K562 (cell line): ENCODE measurements at regions not wholly inside any gene's neighbourhood (a gene's known extent, or its start where the extent isn't known, plus 50 kb on each side); places are given as distances from the start of the nearest gene placed in this dataset.

Experiments
- ATAC-seq: fragments of 200-7000 bp; cut with Tn5 transposase; 3 replicates; pipeline ENCODE4 v1.9.1; 2020; ENCODE audit warnings: moderate library complexity
- BruUV-seq: library from RNA; stranded (reverse); fragments of 400-500 nt; replicated peaks from 2 replicates; lab custom pipeline; 2021; lab: Mats Ljungman, UMichigan
- CTCF ChIA-PET: fragments of 300-600 bp; formaldehyde crosslinking; extraction: SDS; loops from one replicate; lab custom pipeline; 2021; ENCODE audit warnings: low intra/inter-chr PET ratio; lab: Yijun Ruan, JAX
- POLR2A ChIA-PET: fragments of 300-600, 350-650 bp; sonication (Branson Sonifier 250); formaldehyde crosslinking; extraction: SDS; loops from one replicate; lab custom pipeline; 2021; ENCODE audit warnings: antibody characterized with exemption, inconsistent platforms; lab: Yijun Ruan, JAX
- DNase-seq, 4 experiments: peaks; one replicate each; pipeline versions ENCODE4 v3.0.0 to v3.0.0-alpha.2; 2011 to 2018; ENCODE audit warnings: low spot score in 3 of 4, mixed read lengths in 3 of 4; ENCODE audit errors: extremely low read depth in 1 of 4
- FAIRE-seq: peaks from 2 replicates; lab custom pipeline; 2011; peaks lifted over from hg19 to GRCh38; lab: Jason Lieb, UNC
- H2AFZ ChIP-seq: 2 replicates; pipeline ENCODE4 v1.6.0; 2011; ENCODE audit warnings: low read depth, low read length, control low read depth, inconsistent platforms
- H3K27ac ChIP-seq: fragments of 200-600 bp; 3 replicates; pipeline ENCODE4 v1.8.0; 2011; ENCODE audit warnings: low read depth, mild to moderate bottlenecking, control low read depth, inconsistent platforms, low read length, moderate library complexity, mixed read lengths; ENCODE audit errors: extremely low read depth
- H3K27me3 ChIP-seq, 2 experiments: fragments of 300-600 bp in 1 of 2; 2 replicates in 1 of 2; 3 replicates in 1 of 2; pipeline versions ENCODE4 v1.6.0 to v1.8.0; 2011; ENCODE audit warnings: inconsistent platforms in 2 of 2, low read length in 2 of 2, mild to moderate bottlenecking in 1 of 2, mixed read lengths in 1 of 2, moderate library complexity in 1 of 2; ENCODE audit not compliant: control insufficient read depth in 2 of 2, insufficient read depth in 2 of 2
- H3K36me3 ChIP-seq: fragments of 300-600 bp; 3 replicates; pipeline ENCODE4 v1.8.0; 2011; ENCODE audit warnings: mild to moderate bottlenecking, low read length, inconsistent platforms; ENCODE audit not compliant: control insufficient read depth, insufficient read depth
- H3K4me1 ChIP-seq, 2 experiments: fragments of 200-600 bp in 1 of 2; replicated peaks in 1 of 2; 2 replicates in 1 of 2; 3 replicates in 1 of 2; pipeline versions ENCODE4 v1.5.1 to v1.8.0; 2011; ENCODE audit warnings: inconsistent platforms in 2 of 2, low read length in 2 of 2, mild to moderate bottlenecking in 1 of 2, mixed read lengths in 1 of 2, moderate library complexity in 1 of 2; ENCODE audit not compliant: control insufficient read depth in 2 of 2, insufficient read depth in 2 of 2
- H3K4me2 ChIP-seq: 2 replicates; pipeline ENCODE4 v1.6.1; 2011; ENCODE audit warnings: low read length, control low read depth, inconsistent platforms, mixed read lengths; ENCODE audit not compliant: insufficient read depth
- H3K4me3 ChIP-seq: fragments of 200-600 bp; sonication (generic), shearing (Covaris generic); 2 replicates; pipeline ENCODE4 v1.5.1; 2016; ENCODE audit warnings: control low read depth, inconsistent platforms
- H3K79me2 ChIP-seq: fragments of 200-600 bp; 3 replicates; pipeline ENCODE4 v1.8.0; 2011; ENCODE audit warnings: low read length, inconsistent platforms; ENCODE audit not compliant: control insufficient read depth, insufficient read depth
- H3K9ac ChIP-seq, 2 experiments: 2 replicates each; pipeline versions ENCODE4 v1.6.0 to v1.6.1; 2011; ENCODE audit warnings: low read depth in 2 of 2, low read length in 2 of 2, control low read depth in 1 of 2, inconsistent platforms in 1 of 2, mild to moderate bottlenecking in 1 of 2, mixed read lengths in 1 of 2; ENCODE audit not compliant: insufficient read depth in 1 of 2
- H3K9me1 ChIP-seq: one replicate; pipeline ENCODE4 v1.6.0; 2011; ENCODE audit warnings: inconsistent platforms, mild to moderate bottlenecking, low read length, moderate library complexity; ENCODE audit not compliant: control insufficient read depth, insufficient read depth
- H3K9me3 ChIP-seq: replicated peaks from 2 replicates; pipeline ENCODE4 v1.5.1; 2011; ENCODE audit warnings: low read depth, low read length, inconsistent platforms; ENCODE audit not compliant: control insufficient read depth, insufficient read depth
- H4K20me1 ChIP-seq: replicated peaks from 2 replicates; pipeline ENCODE4 v1.6.1; 2011; ENCODE audit warnings: low read length, inconsistent platforms, mixed read lengths; ENCODE audit not compliant: control insufficient read depth, insufficient read depth
- BDP1 ChIP-seq: IDR thresholded peaks from 3 replicates; pipeline ENCODE4 v1.6.1; 2011; ENCODE audit not compliant: insufficient read length, insufficient read depth
- ETV6 ChIP-seq, 3 experiments: fragments of 150-350 bp in 1 of 3; sonication (generic) in 1 of 3; formaldehyde crosslinking in 1 of 3; IDR thresholded peaks; 2 replicates each; pipeline versions ENCODE4 v1.6.1 to v1.8.0; 2014 to 2022; ENCODE audit warnings: borderline replicate concordance in 2 of 3, low read depth in 2 of 3, antibody characterized with exemption in 1 of 3, low read length in 1 of 3, mild to moderate bottlenecking in 1 of 3, missing genetic modification reagents in 1 of 3
- FOXJ2 ChIP-seq: fragments of 200-800 bp; sonication (Bioruptor generic); IDR thresholded peaks from 2 replicates; pipeline ENCODE4 v1.6.1; 2016; ENCODE audit warnings: missing genetic modification characterization, missing compliant biosample characterization
- HDAC3 ChIP-seq: fragments of 450-650 bp; IDR thresholded peaks from 2 replicates; pipeline ENCODE4 v1.6.1; 2018; ENCODE audit warnings: borderline replicate concordance, mild to moderate bottlenecking, moderate library complexity; ENCODE audit not compliant: partially characterized antibody
- KDM4B ChIP-seq, 2 experiments: fragments of 450-650 bp in 1 of 2; sonication (generic) in 1 of 2; IDR thresholded peaks; 2 replicates each; pipeline ENCODE4 v1.6.1; 2016 to 2017; ENCODE audit warnings: borderline replicate concordance in 2 of 2, antibody characterized with exemption in 1 of 2, low read depth in 1 of 2, mild to moderate bottlenecking in 1 of 2
- NR2F6 ChIP-seq: fragments of 450-650 bp; formaldehyde crosslinking; IDR thresholded peaks from 2 replicates; pipeline ENCODE4 v1.4.0; 2020; ENCODE audit warnings: mild to moderate bottlenecking
- NR4A1 ChIP-seq, 2 experiments: fragments of 250-450 bp in 1 of 2; fragments of 450-650 bp in 1 of 2; sonication (Bioruptor Pico) in 1 of 2; IDR thresholded peaks; 2 replicates each; pipeline versions ENCODE4 v1.4.0 to v1.6.1; 2016 to 2020; ENCODE audit warnings: mild to moderate bottlenecking in 2 of 2, missing compliant biosample characterization in 1 of 2, missing genetic modification characterization in 1 of 2, moderate library complexity in 1 of 2
- PML ChIP-seq: IDR thresholded peaks from 2 replicates; pipeline ENCODE4 v1.6.1; 2012; ENCODE audit warnings: low read length, inconsistent platforms
- TAL1 ChIP-seq: fragments of 450-650 bp; IDR thresholded peaks from 2 replicates; pipeline ENCODE4 v1.6.1; 2016; ENCODE audit warnings: mild to moderate bottlenecking
- ZFP1 ChIP-seq: fragments of 450-650 bp; formaldehyde crosslinking; IDR thresholded peaks from 2 replicates; pipeline ENCODE4 v1.4.0; 2020; ENCODE audit warnings: mild to moderate bottlenecking, mixed read lengths
- ZNF212 ChIP-seq: fragments of 450-650 bp; formaldehyde crosslinking; IDR thresholded peaks from 2 replicates; pipeline ENCODE4 v1.4.0; 2020; ENCODE audit warnings: mild to moderate bottlenecking
- WGBS: fragments of 100-300 bp; shearing (Covaris generic); methylation state at CpG from one replicate; pipeline ENCODE4 v1.1.6; 2016; ENCODE audit warnings: low coverage, mixed read lengths; ENCODE audit not compliant: insufficient coverage; ENCODE audit errors: missing lambda C conversion rate; 5-methylcytosine and 5-hydroxymethylcytosine counted together
- in situ Hi-C: fragments of 300-500 bp; cut with MboI; formaldehyde crosslinking; loops from 4 replicates; pipeline ENCODE4 v1.15.0; 2018; ENCODE audit warnings: inconsistent platforms, mixed read lengths
- intact Hi-C: fragments of 100-400 bp; cut with micrococcal nuclease; formaldehyde crosslinking; loops from 2 replicates; pipeline ENCODE4 v1.14.2; 2022
- TF ChIP-seq, protein P1 (sequence below), 2 experiments: IDR thresholded peaks; 2 replicates each; pipeline ENCODE4 v1.6.1; 2011; ENCODE audit warnings: borderline replicate concordance in 1 of 2, control low read depth in 1 of 2, low read depth in 1 of 2, low read length in 1 of 2, mild to moderate bottlenecking in 1 of 2, mixed read lengths in 1 of 2, moderate library complexity in 1 of 2; ENCODE audit not compliant: insufficient read depth in 1 of 2, insufficient read length in 1 of 2, poor library complexity in 1 of 2, severe bottlenecking in 1 of 2; ENCODE audit errors: extremely low read depth in 1 of 2

DNA sequence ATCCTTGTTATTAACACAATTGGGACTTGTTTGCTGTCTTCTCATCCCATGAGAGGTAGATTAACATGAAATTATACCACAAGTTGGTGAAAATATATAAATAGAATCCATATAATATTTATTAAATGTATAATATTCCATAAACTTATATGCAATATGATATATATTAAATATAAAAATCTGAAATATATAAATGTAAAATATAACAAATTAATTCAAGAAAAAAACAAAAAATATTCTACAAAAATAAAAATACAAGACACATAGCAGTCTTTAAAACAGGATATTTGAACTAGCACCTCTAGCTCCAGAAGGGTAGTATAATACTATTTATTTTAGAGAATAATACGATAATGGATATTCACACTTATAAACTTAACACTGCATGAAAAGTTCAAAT, 603.3 kb upstream of the FLRT2 start:
- no peak for TF ChIP-seq FOXJ2
- TF ChIP-seq ZFP1: no peak
- no peak for TF ChIP-seq PML
- no peak for TF ChIP-seq HDAC3
- no peak for DNase-seq
- H3K9ac ChIP-seq: no peak overlapping the region
- WGBS: 0% methylated on average over 1 of the region's 1 CpG
- H3K9me1 ChIP-seq: no peaks in the 10 kb centered on the region
- H3K9me3 ChIP-seq: no peaks in the 10 kb centered on the region
- no peaks in the 10 kb centered on the region for H3K79me2 ChIP-seq
- no peaks in the 10 kb centered on the region for H3K36me3 ChIP-seq
- intact Hi-C loops (no loop called here), in situ Hi-C loops (no loop called here)
- no peak overlapping the region for H3K4me2 ChIP-seq
- no peaks in the 10 kb centered on the region for H4K20me1 ChIP-seq
- no peak overlapping the region for H3K4me3 ChIP-seq
- no peak for FAIRE-seq
- H2AFZ ChIP-seq: no peak overlapping the region
- no peak for ATAC-seq
- H3K27ac ChIP-seq: no peak overlapping the region
- no peaks in the 10 kb centered on the region for H3K4me1 ChIP-seq
- no peaks in the 10 kb centered on the region for H3K27me3 ChIP-seq
- CTCF ChIA-PET: no interaction called here
- no TSS peak for BruUV-seq
- POLR2A ChIA-PET: no interaction called here

- no peaks in the 10 kb centered on the region for H3K4me1 ChIP-seq
- H3K4me2 ChIP-seq: no peak overlapping the region
- POLR2A ChIA-PET: no interaction called here
- WGBS: 0% methylated on average over 5 of the region's 6 CpGs
- no peak for ATAC-seq
- CTCF ChIA-PET: no interaction called here
- H2AFZ ChIP-seq: no peak overlapping the region
- no peaks in the 10 kb centered on the region for H4K20me1 ChIP-seq
- FAIRE-seq: no peak
- H3K36me3 ChIP-seq: no peaks in the 10 kb centered on the region
- BruUV-seq: no TSS peak
- DNase-seq: no peak
- H3K27ac ChIP-seq: no peak overlapping the region
- in situ Hi-C loops (no loop called here), intact Hi-C loops (no loop called here)
- no peak for TF ChIP-seq KDM4B (IDR thresholded peaks at IDR 0.05; ENCODE audit: borderline replicate concordance in 2 of 2, low read depth in 1 of 2)
- no peak for TF ChIP-seq NR2F6 (CRISPR knock-in tag)
- TF ChIP-seq BDP1: no peak
- no peak for TF ChIP-seq ZNF212 (CRISPR knock-in tag)
- TF ChIP-seq ETV6 (IDR thresholded peaks at IDR 0.05; ENCODE audit: borderline replicate concordance in 1 of 2, low read depth in 2 of 2, low read length in 1 of 2): no peak
- TF ChIP-seq ETV6 (CRISPR knock-in tag; IDR thresholded peaks at IDR 0.05; ENCODE audit: borderline replicate concordance): no peak
- TF ChIP-seq NR4A1 (CRISPR knock-in tag; IDR thresholded peaks at IDR 0.05): no peak
- no peak for TF ChIP-seq NR4A1 (tag; IDR thresholded peaks at IDR 0.05)
- TF ChIP-seq TAL1: no peak
- TF ChIP-seq, protein P1, sequence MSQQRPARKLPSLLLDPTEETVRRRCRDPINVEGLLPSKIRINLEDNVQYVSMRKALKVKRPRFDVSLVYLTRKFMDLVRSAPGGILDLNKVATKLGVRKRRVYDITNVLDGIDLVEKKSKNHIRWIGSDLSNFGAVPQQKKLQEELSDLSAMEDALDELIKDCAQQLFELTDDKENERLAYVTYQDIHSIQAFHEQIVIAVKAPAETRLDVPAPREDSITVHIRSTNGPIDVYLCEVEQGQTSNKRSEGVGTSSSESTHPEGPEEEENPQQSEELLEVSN (IDR thresholded peaks at IDR 0.05; ENCODE audit: borderline replicate concordance in 1 of 2, extremely low read depth in 1 of 2, insufficient read depth in 1 of 2, insufficient read length in 1 of 2, low read depth in 1 of 2, low read length in 1 of 2, poor library complexity in 1 of 2, severe bottlenecking in 1 of 2): no peak
- no peaks in the 10 kb centered on the region for H3K27me3 ChIP-seq
- no peaks in the 10 kb centered on the region for H3K9me1 ChIP-seq
- no peaks in the 10 kb centered on the region for H3K79me2 ChIP-seq
- H3K9ac ChIP-seq: no peak overlapping the region
- H3K9me3 ChIP-seq: no peaks in the 10 kb centered on the region
- H3K4me3 ChIP-seq: no peak overlapping the region
Measured at GRCh38 chr14:84927096-84927827, 602.7 kb upstream of the FLRT2 start.
